GM12875 (cell line): ENCODE measurements at regions not wholly inside any gene's neighbourhood (a gene's known extent, or its start where the extent isn't known, plus 50 kb on each side); places are given as distances from the start of the nearest gene placed in this dataset.

Experiments used
- H3K4me3 ChIP-seq: one replicate; pipeline ENCODE4 v1.5.1; 2011; ENCODE audit warnings: low read depth, low read length, control low read depth
- TF ChIP-seq, protein P1 (sequence below): IDR thresholded peaks from 2 replicates; pipeline ENCODE4 v1.5.1; 2011; ENCODE audit warnings: low read depth, mild to moderate bottlenecking, control low read depth, inconsistent platforms, low read length, moderate library complexity, borderline replicate concordance; ENCODE audit not compliant: insufficient read depth

DNA sequence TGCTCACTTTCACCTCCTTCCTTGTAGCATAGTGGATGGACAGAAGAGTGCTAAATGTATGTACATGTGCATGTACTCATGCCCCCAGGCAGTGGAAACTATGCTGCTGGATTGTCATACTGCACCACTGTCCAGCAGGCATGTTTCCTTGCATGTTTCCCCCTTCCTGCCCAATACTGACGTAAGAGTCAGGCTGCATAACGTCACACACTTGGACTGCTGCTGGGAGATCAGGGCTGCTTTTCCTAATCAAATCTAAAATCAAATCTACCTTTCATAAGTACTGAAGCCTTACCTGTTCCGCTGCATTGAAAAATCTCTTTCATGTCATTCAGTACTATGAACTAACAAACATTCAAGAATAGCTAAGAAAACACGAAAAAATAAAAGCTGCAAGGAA lies 67.9 kb upstream of the ROBO1 start:
- TF ChIP-seq, protein P1, sequence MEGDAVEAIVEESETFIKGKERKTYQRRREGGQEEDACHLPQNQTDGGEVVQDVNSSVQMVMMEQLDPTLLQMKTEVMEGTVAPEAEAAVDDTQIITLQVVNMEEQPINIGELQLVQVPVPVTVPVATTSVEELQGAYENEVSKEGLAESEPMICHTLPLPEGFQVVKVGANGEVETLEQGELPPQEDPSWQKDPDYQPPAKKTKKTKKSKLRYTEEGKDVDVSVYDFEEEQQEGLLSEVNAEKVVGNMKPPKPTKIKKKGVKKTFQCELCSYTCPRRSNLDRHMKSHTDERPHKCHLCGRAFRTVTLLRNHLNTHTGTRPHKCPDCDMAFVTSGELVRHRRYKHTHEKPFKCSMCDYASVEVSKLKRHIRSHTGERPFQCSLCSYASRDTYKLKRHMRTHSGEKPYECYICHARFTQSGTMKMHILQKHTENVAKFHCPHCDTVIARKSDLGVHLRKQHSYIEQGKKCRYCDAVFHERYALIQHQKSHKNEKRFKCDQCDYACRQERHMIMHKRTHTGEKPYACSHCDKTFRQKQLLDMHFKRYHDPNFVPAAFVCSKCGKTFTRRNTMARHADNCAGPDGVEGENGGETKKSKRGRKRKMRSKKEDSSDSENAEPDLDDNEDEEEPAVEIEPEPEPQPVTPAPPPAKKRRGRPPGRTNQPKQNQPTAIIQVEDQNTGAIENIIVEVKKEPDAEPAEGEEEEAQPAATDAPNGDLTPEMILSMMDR, result no peak
- H3K4me3 ChIP-seq, result no peak overlapping the region

DNA sequence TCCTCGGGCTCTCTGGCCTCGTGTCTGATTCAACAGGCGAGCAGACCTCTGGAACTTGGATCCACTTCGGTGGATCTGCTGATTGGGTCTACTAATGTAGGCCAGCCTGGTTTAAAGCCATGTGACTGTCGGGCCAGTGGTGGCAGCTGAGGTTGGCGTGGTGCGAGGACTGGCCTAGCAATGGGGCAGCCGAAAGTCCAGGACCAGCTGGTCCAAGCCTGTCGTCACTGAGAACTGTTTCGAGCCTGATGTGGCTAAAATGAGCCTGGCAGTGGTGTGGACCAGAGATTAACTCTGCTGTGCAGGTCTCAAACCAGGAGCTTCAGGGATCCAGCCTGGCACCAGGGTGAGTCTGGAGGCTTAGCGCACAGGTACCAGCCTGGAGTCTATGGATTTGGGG lies 56.4 kb upstream of the ROBO1 start:
- H3K4me3 ChIP-seq, result no peak overlapping the region
- TF ChIP-seq, protein P1, result no peak

DNA sequence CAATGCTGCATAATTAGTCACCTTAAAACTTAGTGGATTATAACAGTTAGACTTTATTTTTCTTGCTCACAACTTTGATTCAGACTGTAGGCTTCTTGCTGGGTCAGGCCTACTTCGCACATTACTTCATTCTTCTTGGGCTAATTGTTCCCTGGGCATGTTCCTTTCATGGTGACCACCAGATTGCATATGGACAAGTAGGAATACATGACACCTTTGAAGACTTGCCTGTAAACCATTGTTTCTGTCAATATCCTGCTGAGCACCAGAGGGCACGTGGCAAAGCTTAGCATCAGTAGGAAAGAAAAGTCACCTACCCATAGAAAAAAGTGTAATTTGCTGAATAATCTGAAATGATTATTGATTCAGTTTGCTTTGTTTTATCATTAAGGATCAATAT lies 54.3 kb upstream of the ROBO1 start:
- TF ChIP-seq, protein P1, result no peak
- H3K4me3 ChIP-seq, result no peak overlapping the region

DNA sequence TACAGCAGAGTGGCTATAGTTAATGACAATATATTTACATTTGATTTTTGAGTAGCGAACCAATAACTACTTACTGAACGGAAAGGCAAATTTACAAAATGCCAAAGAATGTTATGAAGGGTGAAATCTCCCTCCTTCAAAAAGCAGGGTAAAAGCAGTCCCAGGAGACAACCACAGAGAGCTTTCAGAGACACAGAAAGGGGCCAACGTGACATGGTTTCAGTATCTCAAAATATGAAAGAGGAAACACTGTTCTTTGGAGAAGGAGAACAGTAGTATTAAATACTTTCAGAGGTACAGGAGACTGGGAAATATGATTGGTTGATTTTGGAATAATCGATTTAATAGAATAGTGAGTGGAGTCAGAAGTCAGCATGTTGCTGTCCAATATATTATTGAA lies 52.3 kb upstream of the ROBO1 start:
- no peak overlapping the region for H3K4me3 ChIP-seq
- TF ChIP-seq, protein P1, result no peak

DNA sequence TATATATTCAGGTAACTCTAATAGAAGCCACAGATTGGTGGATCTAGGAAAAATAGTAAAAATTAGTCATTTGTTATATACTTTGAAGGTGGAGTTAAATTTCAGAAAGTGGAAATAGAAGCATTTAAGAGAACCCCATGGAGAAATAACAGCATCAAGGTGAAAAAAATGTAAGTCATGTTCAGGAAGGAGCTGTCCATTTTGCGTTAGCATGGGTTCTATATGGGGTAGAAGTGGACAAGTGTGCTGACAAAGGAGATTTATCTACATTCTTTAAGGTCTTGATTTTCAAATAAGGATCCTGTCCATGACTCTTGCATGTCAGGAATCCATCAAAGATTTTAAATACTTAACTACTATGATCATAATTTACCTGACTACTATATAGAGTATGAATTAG lies 50.2 kb upstream of the ROBO1 start:
- TF ChIP-seq, protein P1, result no peak
- H3K4me3 ChIP-seq, result no peak overlapping the region
